Loucy (cell line): ENCODE measurements at regions not wholly inside any gene's neighbourhood (a gene's known extent, or its start where the extent isn't known, plus 50 kb on each side); places are given as distances from the start of the nearest gene placed in this dataset.

Source experiments
- EZH2phosphoT487 ChIP-seq: fragments of 200-600 bp; IDR thresholded peaks from 2 replicates; pipeline ENCODE4 v1.6.1; 2018; ENCODE audit warnings: antibody characterized with exemption, mild to moderate bottlenecking, moderate library complexity, borderline replicate concordance
- TF ChIP-seq, protein P1 (sequence below): fragments of 200-600 bp; sonication (generic); conservative IDR thresholded peaks from 2 replicates; pipeline ENCODE4 v1.5.1; 2014; ENCODE audit warnings: mild to moderate bottlenecking, antibody characterized with exemption, low read length

DNA sequence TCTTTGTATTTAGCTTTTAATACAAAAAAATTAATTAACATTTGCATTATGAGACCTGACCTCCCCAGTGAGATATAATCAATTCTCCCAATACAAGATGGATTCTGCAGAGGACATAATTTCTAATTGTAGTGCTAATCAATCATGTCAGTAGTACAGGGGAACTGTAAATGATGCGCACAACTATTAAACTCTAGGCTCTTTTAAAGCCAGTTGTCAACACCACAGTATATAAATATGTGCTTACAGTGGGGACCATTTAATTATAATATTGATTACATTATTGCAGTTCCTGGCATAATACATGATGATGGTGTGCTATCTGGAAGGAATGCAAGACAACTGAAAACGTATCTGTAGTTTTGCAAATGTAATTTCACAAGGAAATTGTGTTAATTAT, 285.6 kb upstream of the EPHA4 start:
- TF ChIP-seq, protein P1, sequence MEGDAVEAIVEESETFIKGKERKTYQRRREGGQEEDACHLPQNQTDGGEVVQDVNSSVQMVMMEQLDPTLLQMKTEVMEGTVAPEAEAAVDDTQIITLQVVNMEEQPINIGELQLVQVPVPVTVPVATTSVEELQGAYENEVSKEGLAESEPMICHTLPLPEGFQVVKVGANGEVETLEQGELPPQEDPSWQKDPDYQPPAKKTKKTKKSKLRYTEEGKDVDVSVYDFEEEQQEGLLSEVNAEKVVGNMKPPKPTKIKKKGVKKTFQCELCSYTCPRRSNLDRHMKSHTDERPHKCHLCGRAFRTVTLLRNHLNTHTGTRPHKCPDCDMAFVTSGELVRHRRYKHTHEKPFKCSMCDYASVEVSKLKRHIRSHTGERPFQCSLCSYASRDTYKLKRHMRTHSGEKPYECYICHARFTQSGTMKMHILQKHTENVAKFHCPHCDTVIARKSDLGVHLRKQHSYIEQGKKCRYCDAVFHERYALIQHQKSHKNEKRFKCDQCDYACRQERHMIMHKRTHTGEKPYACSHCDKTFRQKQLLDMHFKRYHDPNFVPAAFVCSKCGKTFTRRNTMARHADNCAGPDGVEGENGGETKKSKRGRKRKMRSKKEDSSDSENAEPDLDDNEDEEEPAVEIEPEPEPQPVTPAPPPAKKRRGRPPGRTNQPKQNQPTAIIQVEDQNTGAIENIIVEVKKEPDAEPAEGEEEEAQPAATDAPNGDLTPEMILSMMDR = no peak
- TF ChIP-seq EZH2phosphoT487 = no peak
